ENCODE measurements at regions not wholly inside any gene's neighbourhood (a gene's known extent, or its start where the extent isn't known, plus 50 kb on each side); places are given as distances from the start of the nearest gene placed in this dataset.
"Not testable (repeated sequence)": the region's sequence is repeated elsewhere in the genome, so short reads cannot be mapped to it uniquely, and the experiment has no call there.

GRCh38 chr20:48236000-48236970 is 451.0 kb upstream of the SULF2 start:
- no peak for DNase-seq (ENCODE audit: low spot score)
- intact Hi-C loops (cut with DNase I), result no loop called here

GRCh38 chr20:48234951-48235350 is 449.7 kb upstream of the SULF2 start:
- intact Hi-C loops (cut with DNase I), result no loop called here
- DNase-seq (ENCODE audit: low spot score), result no peak

GRCh38 chr20:48231253-48231930 is 446.1 kb upstream of the SULF2 start:
- no peak for DNase-seq (ENCODE audit: low spot score)
- intact Hi-C loops (cut with DNase I), result no loop called here

GRCh38 chr20:48230216-48230615 is 444.9 kb upstream of the SULF2 start:
- intact Hi-C loops (cut with DNase I), result no loop called here
- DNase-seq (ENCODE audit: low spot score), result no peak

GRCh38 chr20:48227381-48227780 is 442.1 kb upstream of the SULF2 start:
- intact Hi-C loops (cut with DNase I), result no loop called here
- no peak for DNase-seq (ENCODE audit: low spot score)

GRCh38 chr20:48226642-48227041 is 441.4 kb upstream of the SULF2 start:
- no peak for DNase-seq (ENCODE audit: low spot score)
- intact Hi-C loops (cut with DNase I), result no loop called here

- no peak for DNase-seq (ENCODE audit: low spot score)
These were observed 439.3 kb upstream of the SULF2 start for GRCh38 chr20:48224533-48225050.

GRCh38 chr20:48223715-48224114 is 438.4 kb upstream of the SULF2 start:
- DNase-seq (ENCODE audit: low spot score), result no peak
- intact Hi-C loops (cut with DNase I), result no loop called here

More at GRCh38 chr20:48224533-48225050, 439.3 kb upstream of the SULF2 start:
- intact Hi-C loops (cut with DNase I), result no loop called here

GRCh38 chr20:48222595-48223180 is 437.4 kb upstream of the SULF2 start:
- DNase-seq (ENCODE audit: low spot score), result no peak
- intact Hi-C loops (cut with DNase I), result no loop called here

GRCh38 chr20:48220033-48220633 is 434.9 kb upstream of the SULF2 start:
- no peak for DNase-seq (ENCODE audit: low spot score)
- intact Hi-C loops (cut with DNase I), result no loop called here

- no peak for DNase-seq (ENCODE audit: low spot score)
- intact Hi-C loops (cut with DNase I), result no loop called here
These were observed 434.0 kb upstream of the SULF2 start for GRCh38 chr20:48219306-48219705.

- no peak for DNase-seq (ENCODE audit: low spot score)
- intact Hi-C loops (cut with DNase I), result no loop called here
These were observed 431.9 kb upstream of the SULF2 start for GRCh38 chr20:48217190-48217589.

GRCh38 chr20:48215536-48215935 is 430.3 kb upstream of the SULF2 start:
- DNase-seq (ENCODE audit: low spot score), result no peak
- intact Hi-C loops (cut with DNase I), result no loop called here

- no peak for DNase-seq (ENCODE audit: low spot score)
- intact Hi-C loops (cut with DNase I), result no loop called here
These were observed 429.3 kb upstream of the SULF2 start for GRCh38 chr20:48214601-48215000.

- intact Hi-C loops (cut with DNase I); DNase-seq (ENCODE audit: low spot score): not testable (repeated sequence)
These were observed 428.4 kb upstream of the SULF2 start for GRCh38 chr20:48213635-48214034.

- intact Hi-C loops (cut with DNase I), result no loop called here
- DNase-seq (ENCODE audit: low spot score), result no peak
These were observed 427.7 kb upstream of the SULF2 start for GRCh38 chr20:48212806-48213509.

GRCh38 chr20:48211847-48212246 is 426.6 kb upstream of the SULF2 start:
- no peak for DNase-seq (ENCODE audit: low spot score)
- intact Hi-C loops (cut with DNase I), result no loop called here

GRCh38 chr20:48211238-48211637 is 426.0 kb upstream of the SULF2 start:
- intact Hi-C loops (cut with DNase I), result no loop called here
- no peak for DNase-seq (ENCODE audit: low spot score)

Measured in cardiac septum (tissue), 1 donor.